ENCODE measurements at regions not wholly inside any gene's neighbourhood (a gene's known extent, or its start where the extent isn't known, plus 50 kb on each side); places are given as distances from the start of the nearest gene placed in this dataset.

- H3K27ac ChIP-seq (ENCODE audit: insufficient read length, low read depth, low read length) = no peak overlapping the region
- H3K9ac ChIP-seq (ENCODE audit: extremely low read depth, insufficient read length, low read length) = no peak overlapping the region
- H3K4ac ChIP-seq (ENCODE audit: low read depth, low read length) = no peak overlapping the region
- peaks cover 42% of the 10 kb centered on the region for H3K9me3 ChIP-seq (ENCODE audit: control insufficient read depth, low read depth, low read length)
- H3K56ac ChIP-seq (ENCODE audit: insufficient read length, low read depth, low read length) = no peak overlapping the region
- Mint-ChIP-seq H3K4me3 (no peak overlapping the region), H3K27me3 (ENCODE audit: low read depth) (peaks cover 37% of the 10 kb centered on the region), H3K36me3 (ENCODE audit: insufficient read depth in 1 of 3, low read depth in 3 of 3) (peaks cover 0 to 3% (median 0%) of the 10 kb centered on the region in 3 experiments; a peak in 2 of 7 replicates), H3K4me1 (peaks cover 7 to 16% of the 10 kb centered on the region in 2 experiments), H3K9me3 (peaks cover 56 to 58% of the 10 kb centered on the region in 2 experiments), H3K27ac (no peak overlapping the region; a peak in 2 of 7 replicates)
- no CpG with 5 or more reads among the region's 3 CpGs for WGBS (ENCODE audit: extremely low coverage, insufficient read length, low lambda C conversion rate)
- H3T11ph ChIP-seq (ENCODE audit: low read length) = no peak overlapping the region
- H2BK20ac ChIP-seq (ENCODE audit: low read depth, low read length, poor library complexity, severe bottlenecking) = no peak overlapping the region
- H3K79me2 ChIP-seq (ENCODE audit: insufficient read depth, low read length) = no peaks in the 10 kb centered on the region
- no peaks in the 10 kb centered on the region for H3K23me2 ChIP-seq (ENCODE audit: insufficient read length, low read depth, low read length, poor library complexity, severe bottlenecking)
- H3K4me2 ChIP-seq (ENCODE audit: insufficient read depth, insufficient read length, low read length) = no peak overlapping the region
- no peak overlapping the region for H2BK12ac ChIP-seq (ENCODE audit: insufficient read length, low read depth, low read length)
- no peak overlapping the region for H4K8ac ChIP-seq (replicated peaks; ENCODE audit: insufficient read length, low read depth, low read length)
- no peaks in the 10 kb centered on the region for H3K27me3 ChIP-seq (ENCODE audit: insufficient read depth, low read length)
- no peaks in the 10 kb centered on the region; the same call in 1 of the 2 replicates for H3K4me1 ChIP-seq (ENCODE audit: insufficient read depth, low read length)
- H2BK5ac ChIP-seq (ENCODE audit: insufficient read length, low read length) = no peak overlapping the region
- no peak for DNase-seq
- H2AFZ ChIP-seq (ENCODE audit: low read length) = no peak overlapping the region
- H3K14ac ChIP-seq (ENCODE audit: insufficient read depth, low read length) = no peak overlapping the region
- no peak for TF ChIP-seq CTCF (conservative IDR thresholded peaks at IDR 0.05)
- no peak overlapping the region for H2AK5ac ChIP-seq (ENCODE audit: insufficient read length, low read length)
- H3K18ac ChIP-seq (ENCODE audit: insufficient read length, low read depth, low read length) = no peak overlapping the region
- no peaks in the 10 kb centered on the region for H3K79me1 ChIP-seq (ENCODE audit: insufficient read depth, low read depth, low read length, poor library complexity, severe bottlenecking)
- no peak overlapping the region for H3K23ac ChIP-seq (ENCODE audit: insufficient read length, low read depth, low read length)
- H4K5ac ChIP-seq (ENCODE audit: insufficient read length, low read depth, low read length) = no peak overlapping the region
- no peak overlapping the region for H2BK15ac ChIP-seq (ENCODE audit: low read depth, low read length)
- no peak overlapping the region for H4K91ac ChIP-seq (ENCODE audit: insufficient read length, low read depth, low read length)
- no peak overlapping the region for H2BK120ac ChIP-seq (ENCODE audit: low read depth, low read length, poor library complexity, severe bottlenecking)
- no peaks in the 10 kb centered on the region for H4K20me1 ChIP-seq (ENCODE audit: control insufficient read depth, insufficient read depth, insufficient read length)
Measured at GRCh38 chrX:147738265-147738664, 173.5 kb upstream of the FMR1 start.

Measured in H9 (cell line).